Astrocyte of the spinal cord (primary cell): ENCODE measurements at regions not wholly inside any gene's neighbourhood (a gene's known extent, or its start where the extent isn't known, plus 50 kb on each side); places are given as distances from the start of the nearest gene placed in this dataset.

Experiments used
- DNase-seq: peaks from one replicate; pipeline ENCODE4 v3.0.0; 2011; ENCODE audit warnings: low read depth, low spot score
- H3K4me3 ChIP-seq: 2 replicates; pipeline ENCODE4 v1.5.1; 2011; ENCODE audit warnings: low read depth, mild to moderate bottlenecking, low read length, moderate library complexity
- in situ Hi-C: cut with HindIII; loops from 2 replicates; pipeline ENCODE4 v1.10.0; 2017; ENCODE audit warnings: low sequenced_read_pairs
- TF ChIP-seq, protein P1 (sequence below): IDR thresholded peaks from 2 replicates; pipeline ENCODE4 v1.5.1; 2012; ENCODE audit warnings: low read depth, mild to moderate bottlenecking, low read length, inconsistent platforms

DNA sequence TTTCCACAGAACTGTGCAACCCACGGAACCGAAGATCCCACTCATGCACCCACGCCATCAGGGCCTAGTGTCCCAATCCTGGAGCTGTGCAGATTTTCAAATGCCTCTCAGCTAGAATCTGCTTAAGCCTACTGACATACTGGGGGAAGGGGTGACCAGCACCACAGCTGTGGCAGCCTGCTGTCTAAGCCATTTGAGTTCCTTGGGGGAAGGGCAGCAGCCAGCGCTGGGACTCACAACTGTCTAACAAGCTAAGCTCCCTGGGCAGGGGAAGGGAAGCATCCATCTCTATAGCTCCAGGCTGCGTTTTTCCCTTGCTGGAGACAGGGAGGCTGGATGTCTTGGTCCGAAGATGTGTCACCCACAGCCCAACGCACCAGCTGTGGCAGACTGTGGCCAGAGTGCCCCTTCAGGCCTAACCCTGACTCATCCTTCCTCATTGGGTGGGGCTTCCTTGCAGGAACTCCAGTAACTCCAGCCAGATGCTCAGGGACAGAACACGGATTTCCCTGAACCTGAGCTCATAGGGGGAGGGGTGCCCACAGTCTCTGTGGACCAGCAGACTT lies 194.8 kb downstream of the CHRDL1 start:
- TF ChIP-seq, protein P1, sequence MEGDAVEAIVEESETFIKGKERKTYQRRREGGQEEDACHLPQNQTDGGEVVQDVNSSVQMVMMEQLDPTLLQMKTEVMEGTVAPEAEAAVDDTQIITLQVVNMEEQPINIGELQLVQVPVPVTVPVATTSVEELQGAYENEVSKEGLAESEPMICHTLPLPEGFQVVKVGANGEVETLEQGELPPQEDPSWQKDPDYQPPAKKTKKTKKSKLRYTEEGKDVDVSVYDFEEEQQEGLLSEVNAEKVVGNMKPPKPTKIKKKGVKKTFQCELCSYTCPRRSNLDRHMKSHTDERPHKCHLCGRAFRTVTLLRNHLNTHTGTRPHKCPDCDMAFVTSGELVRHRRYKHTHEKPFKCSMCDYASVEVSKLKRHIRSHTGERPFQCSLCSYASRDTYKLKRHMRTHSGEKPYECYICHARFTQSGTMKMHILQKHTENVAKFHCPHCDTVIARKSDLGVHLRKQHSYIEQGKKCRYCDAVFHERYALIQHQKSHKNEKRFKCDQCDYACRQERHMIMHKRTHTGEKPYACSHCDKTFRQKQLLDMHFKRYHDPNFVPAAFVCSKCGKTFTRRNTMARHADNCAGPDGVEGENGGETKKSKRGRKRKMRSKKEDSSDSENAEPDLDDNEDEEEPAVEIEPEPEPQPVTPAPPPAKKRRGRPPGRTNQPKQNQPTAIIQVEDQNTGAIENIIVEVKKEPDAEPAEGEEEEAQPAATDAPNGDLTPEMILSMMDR = no peak
- DNase-seq = no peak
- in situ Hi-C loops = no loop called here

DNA sequence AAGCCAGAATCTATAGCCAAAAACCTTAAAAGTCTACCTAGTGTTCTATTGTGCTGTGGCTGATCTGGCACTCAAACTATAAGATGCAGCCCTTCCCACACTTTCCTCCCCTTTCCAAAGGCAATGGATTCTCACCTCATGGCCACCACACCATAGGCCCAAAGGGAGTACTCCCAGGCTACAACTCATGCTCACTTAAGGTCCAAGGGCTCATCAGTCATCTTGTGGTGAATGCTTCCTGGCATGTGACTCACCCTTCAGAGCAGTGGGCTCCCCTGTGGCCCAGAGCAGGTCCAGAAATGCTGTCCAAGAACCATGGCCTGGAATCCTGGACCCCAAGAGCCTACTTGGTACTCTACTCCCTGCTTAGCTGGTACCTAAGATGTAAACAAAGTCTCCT lies 181.0 kb downstream of the CHRDL1 start:
- no peak overlapping the region for H3K4me3 ChIP-seq
- no peak for DNase-seq
- TF ChIP-seq, protein P1 = no peak
- in situ Hi-C loops = no loop called here

More for the DNA sequence above, 194.8 kb downstream of the CHRDL1 start:
- no peak overlapping the region for H3K4me3 ChIP-seq
